ENCODE measurements at regions not wholly inside any gene's neighbourhood (a gene's known extent, or its start where the extent isn't known, plus 50 kb on each side); places are given as distances from the start of the nearest gene placed in this dataset.

DNA sequence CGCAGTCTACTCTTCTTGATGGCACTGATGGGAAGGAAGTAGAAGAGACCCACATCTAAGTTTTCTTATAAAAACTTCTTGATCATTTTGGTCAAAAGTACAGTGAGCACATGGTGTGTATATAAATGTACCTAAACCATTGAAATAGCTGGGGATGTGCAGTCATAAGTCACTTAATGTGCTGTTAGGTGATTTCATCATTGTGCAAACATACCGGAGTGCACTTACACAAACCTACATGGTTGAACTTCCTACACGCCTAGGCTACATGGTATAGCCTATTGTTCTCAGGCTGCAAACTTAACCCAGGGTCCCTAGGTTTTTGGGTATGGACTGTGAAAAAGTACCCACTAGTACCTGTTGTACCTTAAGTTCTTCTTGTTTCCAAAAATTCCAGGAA is 123.3 kb upstream of the ZNF438 start:
- TF ChIP-seq POLR2A (IDR thresholded peaks at IDR 0.05) (no peak), POLR2AphosphoS5 (IDR thresholded peaks at IDR 0.05) (no peak), EP300 (IDR thresholded peaks at IDR 0.05) (no peak)
- TF ChIP-seq, protein P1, sequence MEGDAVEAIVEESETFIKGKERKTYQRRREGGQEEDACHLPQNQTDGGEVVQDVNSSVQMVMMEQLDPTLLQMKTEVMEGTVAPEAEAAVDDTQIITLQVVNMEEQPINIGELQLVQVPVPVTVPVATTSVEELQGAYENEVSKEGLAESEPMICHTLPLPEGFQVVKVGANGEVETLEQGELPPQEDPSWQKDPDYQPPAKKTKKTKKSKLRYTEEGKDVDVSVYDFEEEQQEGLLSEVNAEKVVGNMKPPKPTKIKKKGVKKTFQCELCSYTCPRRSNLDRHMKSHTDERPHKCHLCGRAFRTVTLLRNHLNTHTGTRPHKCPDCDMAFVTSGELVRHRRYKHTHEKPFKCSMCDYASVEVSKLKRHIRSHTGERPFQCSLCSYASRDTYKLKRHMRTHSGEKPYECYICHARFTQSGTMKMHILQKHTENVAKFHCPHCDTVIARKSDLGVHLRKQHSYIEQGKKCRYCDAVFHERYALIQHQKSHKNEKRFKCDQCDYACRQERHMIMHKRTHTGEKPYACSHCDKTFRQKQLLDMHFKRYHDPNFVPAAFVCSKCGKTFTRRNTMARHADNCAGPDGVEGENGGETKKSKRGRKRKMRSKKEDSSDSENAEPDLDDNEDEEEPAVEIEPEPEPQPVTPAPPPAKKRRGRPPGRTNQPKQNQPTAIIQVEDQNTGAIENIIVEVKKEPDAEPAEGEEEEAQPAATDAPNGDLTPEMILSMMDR (IDR thresholded peaks at IDR 0.05) = no peak

All from sigmoid colon (tissue), 4 donors.